ENCODE measurements at regions not wholly inside any gene's neighbourhood (a gene's known extent, or its start where the extent isn't known, plus 50 kb on each side); places are given as distances from the start of the nearest gene placed in this dataset.

DNA sequence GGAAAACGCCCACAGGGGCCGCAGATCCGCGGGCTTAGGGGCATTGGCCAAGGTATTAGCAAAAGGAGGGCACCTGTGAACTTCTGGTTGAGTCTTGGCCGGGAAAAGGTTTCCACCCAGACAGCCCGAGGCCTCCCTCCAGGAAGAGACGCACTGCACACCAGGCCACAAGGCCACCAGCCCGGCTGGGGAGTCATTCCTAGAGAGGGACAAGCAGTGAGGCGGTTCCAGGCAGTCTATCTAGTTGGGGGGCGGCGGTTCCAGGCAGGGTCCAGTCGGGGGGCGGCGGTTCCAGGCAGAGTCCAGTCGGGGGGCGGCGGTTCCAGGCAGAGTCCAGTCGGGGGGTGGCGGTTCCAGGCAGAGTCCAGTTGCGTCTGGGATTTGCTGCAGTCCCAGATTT is 518.5 kb downstream of the GLRX3 start:
- ChIA-PET CTCF (no interaction called here), POLR2A (no interaction called here)
- no peaks in the 10 kb centered on the region for H3K9me3 ChIP-seq (ENCODE audit: control insufficient read depth, insufficient read depth, low read depth, low read length)
- DNase-seq (ENCODE audit: low read depth, low spot score), result no peak
- no peaks in the 10 kb centered on the region for H3K36me3 ChIP-seq (ENCODE audit: control insufficient read depth, insufficient read depth, low read length)
- TF ChIP-seq, protein P1, sequence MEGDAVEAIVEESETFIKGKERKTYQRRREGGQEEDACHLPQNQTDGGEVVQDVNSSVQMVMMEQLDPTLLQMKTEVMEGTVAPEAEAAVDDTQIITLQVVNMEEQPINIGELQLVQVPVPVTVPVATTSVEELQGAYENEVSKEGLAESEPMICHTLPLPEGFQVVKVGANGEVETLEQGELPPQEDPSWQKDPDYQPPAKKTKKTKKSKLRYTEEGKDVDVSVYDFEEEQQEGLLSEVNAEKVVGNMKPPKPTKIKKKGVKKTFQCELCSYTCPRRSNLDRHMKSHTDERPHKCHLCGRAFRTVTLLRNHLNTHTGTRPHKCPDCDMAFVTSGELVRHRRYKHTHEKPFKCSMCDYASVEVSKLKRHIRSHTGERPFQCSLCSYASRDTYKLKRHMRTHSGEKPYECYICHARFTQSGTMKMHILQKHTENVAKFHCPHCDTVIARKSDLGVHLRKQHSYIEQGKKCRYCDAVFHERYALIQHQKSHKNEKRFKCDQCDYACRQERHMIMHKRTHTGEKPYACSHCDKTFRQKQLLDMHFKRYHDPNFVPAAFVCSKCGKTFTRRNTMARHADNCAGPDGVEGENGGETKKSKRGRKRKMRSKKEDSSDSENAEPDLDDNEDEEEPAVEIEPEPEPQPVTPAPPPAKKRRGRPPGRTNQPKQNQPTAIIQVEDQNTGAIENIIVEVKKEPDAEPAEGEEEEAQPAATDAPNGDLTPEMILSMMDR (IDR thresholded peaks at IDR 0.05), result no peak
- TF ChIP-seq SIN3A (IDR thresholded peaks at IDR 0.05; ENCODE audit: borderline replicate concordance, insufficient read depth, low read depth, low read length) (no peak), TCF7L2 (IDR thresholded peaks at IDR 0.05; ENCODE audit: low read depth, low read length) (no peak), POLR2AphosphoS5 (IDR thresholded peaks at IDR 0.05; ENCODE audit: low read depth, low read length) (no peak)
- TF ChIP-seq, protein P2, sequence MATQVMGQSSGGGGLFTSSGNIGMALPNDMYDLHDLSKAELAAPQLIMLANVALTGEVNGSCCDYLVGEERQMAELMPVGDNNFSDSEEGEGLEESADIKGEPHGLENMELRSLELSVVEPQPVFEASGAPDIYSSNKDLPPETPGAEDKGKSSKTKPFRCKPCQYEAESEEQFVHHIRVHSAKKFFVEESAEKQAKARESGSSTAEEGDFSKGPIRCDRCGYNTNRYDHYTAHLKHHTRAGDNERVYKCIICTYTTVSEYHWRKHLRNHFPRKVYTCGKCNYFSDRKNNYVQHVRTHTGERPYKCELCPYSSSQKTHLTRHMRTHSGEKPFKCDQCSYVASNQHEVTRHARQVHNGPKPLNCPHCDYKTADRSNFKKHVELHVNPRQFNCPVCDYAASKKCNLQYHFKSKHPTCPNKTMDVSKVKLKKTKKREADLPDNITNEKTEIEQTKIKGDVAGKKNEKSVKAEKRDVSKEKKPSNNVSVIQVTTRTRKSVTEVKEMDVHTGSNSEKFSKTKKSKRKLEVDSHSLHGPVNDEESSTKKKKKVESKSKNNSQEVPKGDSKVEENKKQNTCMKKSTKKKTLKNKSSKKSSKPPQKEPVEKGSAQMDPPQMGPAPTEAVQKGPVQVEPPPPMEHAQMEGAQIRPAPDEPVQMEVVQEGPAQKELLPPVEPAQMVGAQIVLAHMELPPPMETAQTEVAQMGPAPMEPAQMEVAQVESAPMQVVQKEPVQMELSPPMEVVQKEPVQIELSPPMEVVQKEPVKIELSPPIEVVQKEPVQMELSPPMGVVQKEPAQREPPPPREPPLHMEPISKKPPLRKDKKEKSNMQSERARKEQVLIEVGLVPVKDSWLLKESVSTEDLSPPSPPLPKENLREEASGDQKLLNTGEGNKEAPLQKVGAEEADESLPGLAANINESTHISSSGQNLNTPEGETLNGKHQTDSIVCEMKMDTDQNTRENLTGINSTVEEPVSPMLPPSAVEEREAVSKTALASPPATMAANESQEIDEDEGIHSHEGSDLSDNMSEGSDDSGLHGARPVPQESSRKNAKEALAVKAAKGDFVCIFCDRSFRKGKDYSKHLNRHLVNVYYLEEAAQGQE (IDR thresholded peaks at IDR 0.05; ENCODE audit: insufficient read depth in 1 of 2, low read depth in 2 of 2, low read length in 1 of 2), result no peak
- no peaks in the 10 kb centered on the region for H3K27me3 ChIP-seq (ENCODE audit: control insufficient read depth, insufficient read depth, low read length)
- H3K4me1 ChIP-seq (ENCODE audit: control insufficient read depth, insufficient read depth, low read length), result no peaks in the 10 kb centered on the region
- no TSS peak for BruUV-seq (replicated peaks)
- ATAC-seq, result no peak
- in situ Hi-C loops (cut with HindIII; ENCODE audit: low pct_unique_long_range_greater_than_20kb, low sequenced_read_pairs) (no loop called here), intact Hi-C loops (cut with micrococcal nuclease; ENCODE audit: unreplicated experiment) (no loop called here)
- H3K27ac ChIP-seq (ENCODE audit: low read length), result no peak overlapping the region
- no peak overlapping the region for H3K4me3 ChIP-seq (ENCODE audit: low read depth in 2 of 2, low read length in 2 of 2)

DNA sequence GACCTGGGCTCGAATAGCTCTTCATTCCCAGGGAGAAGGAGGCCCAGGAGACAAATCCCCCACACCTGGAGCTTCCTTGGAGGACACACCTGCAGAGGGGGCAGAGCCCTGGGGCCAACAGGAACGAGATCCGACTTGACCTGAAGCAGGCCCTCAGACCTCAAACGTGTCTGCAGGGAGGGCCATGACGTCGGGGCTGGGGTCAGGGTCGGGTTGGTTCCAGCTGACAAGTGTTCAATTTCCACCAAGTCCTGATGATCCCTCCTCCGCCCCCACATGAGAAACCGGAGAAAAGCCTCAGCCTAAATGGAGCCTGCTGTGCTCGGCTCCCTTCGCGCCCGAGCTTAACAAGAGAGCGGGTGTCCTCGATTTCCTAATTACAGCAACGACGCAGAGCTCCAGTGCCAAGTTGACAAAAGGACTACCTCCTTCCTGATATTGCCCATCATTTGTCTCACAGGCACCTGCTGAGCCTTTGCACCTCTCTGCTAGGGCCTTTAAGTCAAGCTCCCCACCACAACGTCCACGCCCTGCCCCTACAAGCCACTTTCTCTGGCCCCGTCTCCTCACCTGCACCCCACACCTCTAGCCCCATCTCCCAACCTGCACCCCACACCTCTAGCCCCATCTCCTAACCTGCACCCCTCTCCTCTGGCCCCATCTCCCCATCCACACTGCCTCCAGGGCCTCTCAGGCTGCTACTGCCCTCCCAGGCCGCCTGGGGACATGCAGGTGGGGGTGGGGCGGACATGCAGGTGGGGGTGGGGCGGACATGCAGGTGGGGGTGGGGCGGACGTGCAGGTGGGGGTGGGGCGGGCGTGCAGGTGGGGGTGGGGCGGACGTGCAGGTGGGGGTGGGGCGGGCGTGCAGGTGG is 519.4 kb downstream of the GLRX3 start:
- POLR2A ChIA-PET, result no interaction called here
- TF ChIP-seq POLR2AphosphoS5 (IDR thresholded peaks at IDR 0.05; ENCODE audit: low read depth, low read length), result no peak
- no peak for TF ChIP-seq TCF7L2 (IDR thresholded peaks at IDR 0.05; ENCODE audit: low read depth, low read length)
- TF ChIP-seq, protein P1 (IDR thresholded peaks at IDR 0.05), result no peak
- TF ChIP-seq, protein P2 (IDR thresholded peaks at IDR 0.05; ENCODE audit: insufficient read depth in 1 of 2, low read depth in 2 of 2, low read length in 1 of 2), result no peak
- no peak for TF ChIP-seq SIN3A (IDR thresholded peaks at IDR 0.05; ENCODE audit: borderline replicate concordance, insufficient read depth, low read depth, low read length)
- intact Hi-C loops (cut with micrococcal nuclease; ENCODE audit: unreplicated experiment) (no loop called here), in situ Hi-C loops (cut with HindIII; ENCODE audit: low pct_unique_long_range_greater_than_20kb, low sequenced_read_pairs) (no loop called here)
- no TSS peak for BruUV-seq (replicated peaks)
- Histone ChIP-seq H3K4me1 (ENCODE audit: control insufficient read depth, insufficient read depth, low read length) (no peaks in the 10 kb centered on the region), H3K9me3 (ENCODE audit: control insufficient read depth, insufficient read depth, low read depth, low read length) (no peaks in the 10 kb centered on the region), H3K36me3 (ENCODE audit: control insufficient read depth, insufficient read depth, low read length) (no peaks in the 10 kb centered on the region), H3K4me3 (ENCODE audit: low read depth in 2 of 2, low read length in 2 of 2) (no peak overlapping the region), H3K27me3 (ENCODE audit: control insufficient read depth, insufficient read depth, low read length) (no peaks in the 10 kb centered on the region), H3K27ac (ENCODE audit: low read length) (no peak overlapping the region)
- ATAC-seq, result no peak
- no peak for DNase-seq (ENCODE audit: low read depth, low spot score)
- CTCF ChIA-PET, result no interaction called here
